ENCODE measurements at regions not wholly inside any gene's neighbourhood (a gene's known extent, or its start where the extent isn't known, plus 50 kb on each side); places are given as distances from the start of the nearest gene placed in this dataset.
A peak's percentile ranks its signal among the peaks of the same experiment; 100 is the strongest.

DNA sequence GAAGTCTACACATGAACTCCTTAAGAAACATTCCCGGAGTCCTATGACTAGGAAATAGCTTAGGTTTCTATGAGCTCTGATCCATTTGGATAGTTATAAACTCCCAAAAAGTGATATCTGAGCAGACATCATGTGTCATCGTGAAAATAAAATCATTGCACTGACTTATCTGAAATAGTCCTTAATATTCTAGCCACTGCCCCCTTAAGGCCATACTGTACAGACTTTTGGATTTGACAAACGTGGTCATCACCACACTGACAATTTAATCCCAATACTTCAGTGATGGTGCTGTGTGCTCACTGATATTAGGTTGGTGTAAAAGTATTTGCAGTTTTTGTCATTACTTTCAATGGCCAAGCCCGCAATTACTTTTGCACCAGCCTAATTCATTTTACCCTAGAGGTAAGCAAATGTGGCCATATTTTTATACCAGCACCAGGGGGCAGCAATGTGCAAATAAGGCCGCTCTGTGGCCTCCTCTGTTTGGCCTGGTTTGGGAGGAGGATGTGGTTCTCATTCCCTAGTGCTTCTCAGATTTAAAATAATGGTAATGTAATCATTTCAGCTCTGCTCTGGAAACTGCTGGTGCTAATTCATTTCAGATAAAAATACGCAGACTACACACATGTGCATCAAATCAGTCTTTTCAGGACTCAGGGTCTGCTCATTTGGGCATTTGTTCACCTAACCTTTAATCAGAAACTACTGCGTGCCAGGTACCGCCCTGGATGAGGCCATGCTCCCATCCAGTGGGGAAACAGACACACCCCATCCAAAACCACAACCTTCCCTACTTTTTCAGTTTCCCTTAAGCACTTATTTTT lies 196.4 kb upstream of the C1QTNF7 start:
- TF ChIP-seq, protein P1, sequence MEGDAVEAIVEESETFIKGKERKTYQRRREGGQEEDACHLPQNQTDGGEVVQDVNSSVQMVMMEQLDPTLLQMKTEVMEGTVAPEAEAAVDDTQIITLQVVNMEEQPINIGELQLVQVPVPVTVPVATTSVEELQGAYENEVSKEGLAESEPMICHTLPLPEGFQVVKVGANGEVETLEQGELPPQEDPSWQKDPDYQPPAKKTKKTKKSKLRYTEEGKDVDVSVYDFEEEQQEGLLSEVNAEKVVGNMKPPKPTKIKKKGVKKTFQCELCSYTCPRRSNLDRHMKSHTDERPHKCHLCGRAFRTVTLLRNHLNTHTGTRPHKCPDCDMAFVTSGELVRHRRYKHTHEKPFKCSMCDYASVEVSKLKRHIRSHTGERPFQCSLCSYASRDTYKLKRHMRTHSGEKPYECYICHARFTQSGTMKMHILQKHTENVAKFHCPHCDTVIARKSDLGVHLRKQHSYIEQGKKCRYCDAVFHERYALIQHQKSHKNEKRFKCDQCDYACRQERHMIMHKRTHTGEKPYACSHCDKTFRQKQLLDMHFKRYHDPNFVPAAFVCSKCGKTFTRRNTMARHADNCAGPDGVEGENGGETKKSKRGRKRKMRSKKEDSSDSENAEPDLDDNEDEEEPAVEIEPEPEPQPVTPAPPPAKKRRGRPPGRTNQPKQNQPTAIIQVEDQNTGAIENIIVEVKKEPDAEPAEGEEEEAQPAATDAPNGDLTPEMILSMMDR (conservative IDR thresholded peaks at IDR 0.05), result peak; percentile 81
- TF ChIP-seq ZFX (IDR thresholded peaks at IDR 0.05), result no peak

All from C4-2B (cell line).